A673 (cell line): ENCODE measurements at regions not wholly inside any gene's neighbourhood (a gene's known extent, or its start where the extent isn't known, plus 50 kb on each side); places are given as distances from the start of the nearest gene placed in this dataset.

Source experiments
- BruUV-seq: library from RNA; stranded (reverse); fragments of 400-500 nt; replicated peaks from 2 replicates; lab custom pipeline; 2021; lab: Mats Ljungman, UMichigan
- CTCF ChIA-PET: fragments of 300-600 bp; sonication (Branson Sonifier 250); formaldehyde crosslinking; loops from one replicate; lab custom pipeline; 2022; ENCODE audit warnings: antibody characterized with exemption; lab: Charles Lee
- POLR2A ChIA-PET: fragments of 300-600 bp; sonication (Branson Sonifier 250); formaldehyde crosslinking; loops from one replicate; lab custom pipeline; 2022; ENCODE audit warnings: antibody characterized with exemption; ENCODE audit not compliant: low non-redundant PET; lab: Charles Lee
- DNase-seq: peaks from one replicate; pipeline ENCODE4 v3.0.0-alpha.2; 2015; ENCODE audit warnings: low spot score
- H3K27ac ChIP-seq: fragments of 200-600 bp; sonication (generic); 2 replicates; pipeline ENCODE4 v1.5.1; 2016; ENCODE audit warnings: mixed run types, low read depth, mild to moderate bottlenecking, mixed read lengths, antibody characterized with exemption, low read length; ENCODE audit not compliant: poor library complexity, severe bottlenecking
- H3K27me3 ChIP-seq: fragments of 200-600 bp; sonication (generic); replicated peaks from 2 replicates; pipeline ENCODE4 v1.6.1; 2017; ENCODE audit warnings: mixed run types, low read depth, mild to moderate bottlenecking, mixed read lengths, antibody characterized with exemption, low read length; ENCODE audit not compliant: insufficient read depth, poor library complexity
- H3K36me3 ChIP-seq: fragments of 200-600 bp; sonication (generic); 2 replicates; pipeline ENCODE4 v1.6.1; 2016; ENCODE audit warnings: mixed run types, mild to moderate bottlenecking, mixed read lengths, antibody characterized with exemption, low read length; ENCODE audit not compliant: insufficient read depth, poor library complexity, severe bottlenecking
- H3K4me1 ChIP-seq: fragments of 200-600 bp; sonication (generic); 2 replicates; pipeline ENCODE4 v1.6.1; 2017; ENCODE audit warnings: mixed run types, mild to moderate bottlenecking, mixed read lengths, antibody characterized with exemption, low read length; ENCODE audit not compliant: insufficient read depth, poor library complexity, severe bottlenecking
- H3K4me3 ChIP-seq: fragments of 200-600 bp; sonication (generic); 2 replicates; pipeline ENCODE4 v1.5.1; 2016; ENCODE audit warnings: low read depth, mixed run types, mild to moderate bottlenecking, mixed read lengths, low read length; ENCODE audit not compliant: poor library complexity, severe bottlenecking
- H3K9me3 ChIP-seq: fragments of 200-600 bp; sonication (generic); 2 replicates; pipeline ENCODE4 v1.6.1; 2016; ENCODE audit warnings: mixed run types, low read depth, mild to moderate bottlenecking, mixed read lengths, antibody characterized with exemption, low read length; ENCODE audit not compliant: poor library complexity, severe bottlenecking
- CTCF ChIP-seq: fragments of 300-800, 200-600 bp; sonication (generic); conservative IDR thresholded peaks from 2 replicates; pipeline ENCODE4 v1.5.1; 2017; ENCODE audit warnings: low read depth, mild to moderate bottlenecking, antibody characterized with exemption, low read length, moderate library complexity, mixed read lengths
- EZH2 ChIP-seq: fragments of 200-600 bp; sonication (generic); IDR thresholded peaks from 2 replicates; pipeline ENCODE4 v1.6.1; 2017; ENCODE audit warnings: borderline replicate concordance, low read depth, mild to moderate bottlenecking, mixed read lengths, antibody characterized with exemption, low read length; ENCODE audit not compliant: poor library complexity, severe bottlenecking
- intact Hi-C: fragments of 100-400 bp; cut with micrococcal nuclease; formaldehyde crosslinking; loops from one replicate; pipeline ENCODE4 v1.10.0; 2022; ENCODE audit not compliant: unreplicated experiment

- TF ChIP-seq EZH2 (no peak), CTCF (no peak)
- CTCF ChIA-PET, result no interaction called here
- Histone ChIP-seq H3K9me3 (no peaks in the 10 kb centered on the region), H3K27me3 (no peaks in the 10 kb centered on the region), H3K27ac (no peak overlapping the region), H3K4me1 (no peaks in the 10 kb centered on the region), H3K4me3 (no peak overlapping the region), H3K36me3 (no peaks in the 10 kb centered on the region)
- POLR2A ChIA-PET, result no interaction called here
- intact Hi-C loops, result no loop called here
- no TSS peak for BruUV-seq
- DNase-seq, result no peak
Measured at GRCh38 chr5:173726846-173727557, 110.6 kb upstream of the BOD1 start.

- DNase-seq, result no peak
- Histone ChIP-seq H3K4me1 (no peaks in the 10 kb centered on the region), H3K9me3 (no peaks in the 10 kb centered on the region), H3K27me3 (no peaks in the 10 kb centered on the region), H3K36me3 (no peaks in the 10 kb centered on the region), H3K27ac (no peak overlapping the region), H3K4me3 (no peak overlapping the region)
- ChIA-PET POLR2A (no interaction called here), CTCF (no interaction called here)
- intact Hi-C loops, result no loop called here
- no TSS peak for BruUV-seq
- TF ChIP-seq EZH2, result no peak
- TF ChIP-seq CTCF, result no peak
Measured at GRCh38 chr5:173727839-173728778, 111.7 kb upstream of the BOD1 start.

- H3K4me3 ChIP-seq, result no peak overlapping the region
- H3K36me3 ChIP-seq, result no peaks in the 10 kb centered on the region
- H3K9me3 ChIP-seq, result no peaks in the 10 kb centered on the region
- TF ChIP-seq EZH2 (no peak), CTCF (no peak)
- ChIA-PET CTCF (no interaction called here), POLR2A (no interaction called here)
- no peak for DNase-seq
- H3K4me1 ChIP-seq, result no peaks in the 10 kb centered on the region
- BruUV-seq, result no TSS peak
- intact Hi-C loops, result no loop called here
- no peak overlapping the region for H3K27ac ChIP-seq
- H3K27me3 ChIP-seq, result no peaks in the 10 kb centered on the region
Measured at GRCh38 chr5:173729079-173729765, 112.8 kb upstream of the BOD1 start.
